ENCODE measurements at regions not wholly inside any gene's neighbourhood (a gene's known extent, or its start where the extent isn't known, plus 50 kb on each side); places are given as distances from the start of the nearest gene placed in this dataset.
A peak's percentile ranks its signal among the peaks of the same experiment; 100 is the strongest.

DNA sequence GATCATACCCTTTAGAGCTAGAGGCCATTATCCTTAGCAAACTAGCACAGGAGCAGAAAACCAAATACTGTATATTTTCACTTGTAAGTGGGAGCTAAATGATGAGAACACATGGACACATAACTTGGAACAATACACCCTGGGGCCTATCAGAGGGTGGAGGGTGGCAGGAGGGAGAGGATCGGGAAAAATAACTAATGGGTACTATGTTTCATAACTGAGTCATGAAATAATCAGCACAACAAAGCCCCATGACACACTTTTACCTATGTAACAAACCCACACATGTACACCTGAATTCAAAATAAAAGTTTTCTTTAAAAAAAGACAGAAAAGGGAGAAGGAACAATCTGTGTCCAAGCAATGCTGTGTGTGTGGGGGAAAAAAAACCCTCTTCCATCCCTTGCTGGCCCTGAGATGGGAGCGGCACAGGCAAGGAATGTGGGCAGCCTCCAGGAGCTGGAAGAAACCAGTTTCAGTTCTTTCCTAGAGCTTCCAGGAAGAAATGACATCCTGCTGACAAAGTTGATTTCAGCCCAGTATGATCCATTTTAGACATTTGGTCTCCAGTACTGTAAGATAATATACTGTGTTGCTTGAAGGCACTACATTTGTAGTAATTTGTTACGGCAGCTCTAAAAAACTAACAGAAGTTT lies 458.7 kb upstream of the CNTNAP5 start:
- TF ChIP-seq MYC (IDR thresholded peaks at IDR 0.05; ENCODE audit: low read depth, low read length) (no peak), POLR2A (IDR thresholded peaks at IDR 0.05; ENCODE audit: extremely low read depth, insufficient read length) (no peak)
- TF ChIP-seq, protein P1, sequence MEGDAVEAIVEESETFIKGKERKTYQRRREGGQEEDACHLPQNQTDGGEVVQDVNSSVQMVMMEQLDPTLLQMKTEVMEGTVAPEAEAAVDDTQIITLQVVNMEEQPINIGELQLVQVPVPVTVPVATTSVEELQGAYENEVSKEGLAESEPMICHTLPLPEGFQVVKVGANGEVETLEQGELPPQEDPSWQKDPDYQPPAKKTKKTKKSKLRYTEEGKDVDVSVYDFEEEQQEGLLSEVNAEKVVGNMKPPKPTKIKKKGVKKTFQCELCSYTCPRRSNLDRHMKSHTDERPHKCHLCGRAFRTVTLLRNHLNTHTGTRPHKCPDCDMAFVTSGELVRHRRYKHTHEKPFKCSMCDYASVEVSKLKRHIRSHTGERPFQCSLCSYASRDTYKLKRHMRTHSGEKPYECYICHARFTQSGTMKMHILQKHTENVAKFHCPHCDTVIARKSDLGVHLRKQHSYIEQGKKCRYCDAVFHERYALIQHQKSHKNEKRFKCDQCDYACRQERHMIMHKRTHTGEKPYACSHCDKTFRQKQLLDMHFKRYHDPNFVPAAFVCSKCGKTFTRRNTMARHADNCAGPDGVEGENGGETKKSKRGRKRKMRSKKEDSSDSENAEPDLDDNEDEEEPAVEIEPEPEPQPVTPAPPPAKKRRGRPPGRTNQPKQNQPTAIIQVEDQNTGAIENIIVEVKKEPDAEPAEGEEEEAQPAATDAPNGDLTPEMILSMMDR (IDR thresholded peaks at IDR 0.05; ENCODE audit: low read depth, low read length) = no peak
- TF ChIP-seq, protein P2, sequence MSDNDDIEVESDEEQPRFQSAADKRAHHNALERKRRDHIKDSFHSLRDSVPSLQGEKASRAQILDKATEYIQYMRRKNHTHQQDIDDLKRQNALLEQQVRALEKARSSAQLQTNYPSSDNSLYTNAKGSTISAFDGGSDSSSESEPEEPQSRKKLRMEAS (IDR thresholded peaks at IDR 0.05; ENCODE audit: low read depth, low read length) = no peak
- no peak overlapping the region for H3K4me3 ChIP-seq (ENCODE audit: low read depth, low read length)
- DNase-seq (ENCODE audit: low read depth) = no peak

DNA sequence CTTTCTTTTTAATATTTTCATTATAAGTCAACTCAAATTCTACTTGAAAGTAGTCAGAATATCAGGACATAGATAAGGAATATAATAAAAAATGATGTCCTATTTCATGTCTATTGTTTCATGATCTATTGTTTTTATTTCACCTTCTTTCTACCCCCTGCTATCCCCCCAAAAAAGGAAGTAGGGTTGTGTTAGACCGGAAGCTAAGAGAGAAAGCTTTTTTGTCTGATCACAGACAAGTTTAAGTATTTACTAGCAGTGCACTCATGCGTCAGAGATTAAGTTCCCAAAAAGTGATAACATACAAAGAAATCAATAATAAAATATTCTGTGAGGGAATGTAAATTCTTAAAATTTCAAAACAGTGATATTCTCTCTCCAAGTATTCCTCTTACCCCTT lies 447.1 kb upstream of the CNTNAP5 start:
- DNase-seq (ENCODE audit: low read depth) = no peak
- no peak for TF ChIP-seq POLR2A (IDR thresholded peaks at IDR 0.05; ENCODE audit: extremely low read depth, insufficient read length)
- TF ChIP-seq MYC (IDR thresholded peaks at IDR 0.05; ENCODE audit: low read depth, low read length) = no peak
- no peak overlapping the region for H3K4me3 ChIP-seq (ENCODE audit: low read depth, low read length)

DNA sequence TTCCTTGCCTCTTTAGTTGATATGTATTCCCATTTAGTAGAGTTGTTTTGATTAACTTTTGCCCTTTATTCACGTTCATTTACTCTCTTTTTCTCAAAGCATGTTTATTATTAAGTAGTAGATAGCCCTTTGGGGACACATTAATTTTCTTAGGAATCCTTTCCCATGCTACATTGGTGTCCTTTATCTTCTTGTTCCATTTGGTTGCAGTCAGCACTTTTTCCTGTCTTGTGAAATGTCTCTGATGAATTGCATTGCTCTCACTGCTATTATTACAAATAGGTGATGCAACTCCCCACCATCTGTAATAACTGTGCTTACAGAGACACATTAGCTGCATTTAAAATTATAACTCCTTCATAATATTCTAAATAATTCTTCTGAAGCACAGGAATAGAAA lies 428.5 kb upstream of the CNTNAP5 start:
- no peak for DNase-seq (ENCODE audit: low read depth)
- no peak overlapping the region for H3K4me3 ChIP-seq (ENCODE audit: low read depth, low read length)
- TF ChIP-seq, protein P2 (IDR thresholded peaks at IDR 0.05; ENCODE audit: low read depth, low read length) = no peak
- no peak for TF ChIP-seq POLR2A (IDR thresholded peaks at IDR 0.05; ENCODE audit: extremely low read depth, insufficient read length)
- TF ChIP-seq, protein P1 (IDR thresholded peaks at IDR 0.05; ENCODE audit: low read depth, low read length) = no peak
- TF ChIP-seq MYC (IDR thresholded peaks at IDR 0.05; ENCODE audit: low read depth, low read length) = no peak

DNA sequence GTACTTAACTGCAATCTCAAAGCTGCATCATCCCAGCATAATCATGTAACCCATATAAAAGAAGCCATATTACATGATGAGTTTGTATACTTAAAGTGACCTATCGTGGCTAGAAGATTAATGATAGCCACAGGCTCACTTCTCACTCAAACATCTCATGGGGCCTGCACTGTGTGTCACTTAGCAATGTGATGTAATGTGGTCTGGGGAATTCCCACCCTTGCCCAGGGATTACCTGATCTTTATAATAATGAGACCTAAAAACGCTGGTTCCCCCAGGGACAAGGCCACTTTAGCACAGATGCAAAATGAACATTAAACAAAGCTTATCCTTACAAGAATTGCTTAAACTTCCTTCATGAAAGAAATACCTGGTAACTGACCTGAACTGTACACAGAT lies 427.1 kb upstream of the CNTNAP5 start:
- DNase-seq (ENCODE audit: low read depth) = no peak
- H3K4me3 ChIP-seq (ENCODE audit: low read depth, low read length) = no peak overlapping the region
- no peak for TF ChIP-seq POLR2A (IDR thresholded peaks at IDR 0.05; ENCODE audit: extremely low read depth, insufficient read length)
- TF ChIP-seq, protein P1 (IDR thresholded peaks at IDR 0.05; ENCODE audit: low read depth, low read length) = no peak
- TF ChIP-seq MYC (IDR thresholded peaks at IDR 0.05; ENCODE audit: low read depth, low read length) = no peak
- TF ChIP-seq, protein P2 (IDR thresholded peaks at IDR 0.05; ENCODE audit: low read depth, low read length) = no peak

DNA sequence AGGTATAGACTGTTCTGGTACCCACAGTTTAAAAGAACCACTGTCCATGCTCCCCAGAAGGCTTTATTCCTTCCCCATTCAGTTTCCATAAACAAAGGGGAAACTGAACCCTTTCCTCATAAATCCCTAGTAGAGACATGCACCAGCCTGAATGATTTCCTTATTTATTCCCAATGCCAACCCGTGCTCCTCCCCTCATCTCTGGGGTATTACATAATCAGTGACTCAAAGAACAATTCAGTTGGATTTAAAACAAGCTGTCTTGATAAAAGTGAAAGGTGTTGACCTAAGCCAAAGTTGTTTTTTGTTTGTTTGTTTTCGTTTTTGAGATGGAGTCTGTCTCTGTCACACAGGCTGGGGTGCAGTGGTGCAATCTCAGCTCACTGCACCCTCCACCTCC lies 418.5 kb upstream of the CNTNAP5 start:
- TF ChIP-seq, protein P1 (IDR thresholded peaks at IDR 0.05; ENCODE audit: low read depth, low read length) = no peak
- TF ChIP-seq, protein P2 (IDR thresholded peaks at IDR 0.05; ENCODE audit: low read depth, low read length) = no peak
- no peak for TF ChIP-seq POLR2A (IDR thresholded peaks at IDR 0.05; ENCODE audit: extremely low read depth, insufficient read length)
- TF ChIP-seq MYC (IDR thresholded peaks at IDR 0.05; ENCODE audit: low read depth, low read length) = no peak
- peak; percentile 1 for DNase-seq (ENCODE audit: low read depth)
- no peak overlapping the region for H3K4me3 ChIP-seq (ENCODE audit: low read depth, low read length)

DNA sequence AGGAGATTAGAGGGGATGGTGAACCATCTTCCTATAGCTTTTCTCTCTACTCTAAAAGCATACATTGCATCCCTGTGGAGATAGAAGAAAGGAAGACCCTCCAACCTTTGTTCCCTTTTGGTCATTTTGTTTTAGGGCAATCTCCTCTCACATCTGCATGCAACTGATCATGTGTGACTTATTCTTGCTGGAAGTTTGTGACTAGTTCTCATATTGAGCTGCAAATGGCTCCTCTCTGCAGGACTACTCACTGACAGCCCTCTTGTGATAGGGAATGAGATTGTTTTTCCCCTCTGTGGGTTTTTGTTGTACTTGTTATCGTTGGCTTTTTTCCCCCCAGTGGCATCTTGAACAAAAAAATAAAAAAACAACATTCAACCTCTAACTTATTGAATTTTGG lies 416.0 kb upstream of the CNTNAP5 start:
- no peak for DNase-seq (ENCODE audit: low read depth)
- H3K4me3 ChIP-seq (ENCODE audit: low read depth, low read length) = no peak overlapping the region
- TF ChIP-seq, protein P2 (IDR thresholded peaks at IDR 0.05; ENCODE audit: low read depth, low read length) = no peak
- TF ChIP-seq, protein P1 (IDR thresholded peaks at IDR 0.05; ENCODE audit: low read depth, low read length) = no peak
- TF ChIP-seq MYC (IDR thresholded peaks at IDR 0.05; ENCODE audit: low read depth, low read length) (no peak), POLR2A (IDR thresholded peaks at IDR 0.05; ENCODE audit: extremely low read depth, insufficient read length) (no peak)

All from NB4 (cell line).